ENCODE measurements at regions not wholly inside any gene's neighbourhood (a gene's known extent, or its start where the extent isn't known, plus 50 kb on each side); places are given as distances from the start of the nearest gene placed in this dataset.
"Not testable (repeated sequence)": the region's sequence is repeated elsewhere in the genome, so short reads cannot be mapped to it uniquely, and the experiment has no call there.

GRCh38 chrX:13375596-13375995 is 55.7 kb upstream of the ATXN3L start:
- TF ChIP-seq CTCF (IDR thresholded peaks at IDR 0.05 in 2 of 3, conservative IDR thresholded peaks at IDR 0.05 in 1 of 3; ENCODE audit: borderline replicate concordance in 1 of 3, insufficient read depth in 1 of 3, low read depth in 2 of 3, low read length in 2 of 3); MAX (IDR thresholded peaks at IDR 0.05); JUND (IDR thresholded peaks at IDR 0.05): not testable (repeated sequence)
